NCI-H510A treated with DMSO at 0.1 percent for 48 hours (cell line): ENCODE measurements at regions not wholly inside any gene's neighbourhood (a gene's known extent, or its start where the extent isn't known, plus 50 kb on each side); places are given as distances from the start of the nearest gene placed in this dataset.
"Not testable (repeated sequence)": the region's sequence is repeated elsewhere in the genome, so short reads cannot be mapped to it uniquely, and the experiment has no call there.

Experiments used
- DNase-seq: peaks from one replicate; lab custom pipeline; 2025; lab: John Stamatoyannopoulos, UW

DNA sequence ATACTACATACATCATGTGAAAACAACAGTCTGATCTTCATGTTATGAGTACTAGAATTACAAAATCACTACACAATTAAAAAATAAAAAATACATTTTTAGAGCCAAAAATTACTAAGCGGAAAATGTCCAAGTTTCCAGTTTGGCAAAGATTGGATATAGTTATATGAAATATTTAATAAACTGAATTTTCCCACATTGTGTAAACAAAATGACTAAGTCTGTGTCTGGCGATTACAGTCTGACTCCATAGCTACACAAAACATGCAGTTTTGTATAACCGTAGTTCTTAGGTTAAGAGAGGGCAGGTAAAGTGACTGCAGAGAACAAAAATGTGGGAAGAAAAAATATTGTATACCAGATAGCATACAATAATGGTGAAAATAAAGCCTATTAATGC, 59.2 kb upstream of the TMEM47 start:
- no peak for DNase-seq

DNA sequence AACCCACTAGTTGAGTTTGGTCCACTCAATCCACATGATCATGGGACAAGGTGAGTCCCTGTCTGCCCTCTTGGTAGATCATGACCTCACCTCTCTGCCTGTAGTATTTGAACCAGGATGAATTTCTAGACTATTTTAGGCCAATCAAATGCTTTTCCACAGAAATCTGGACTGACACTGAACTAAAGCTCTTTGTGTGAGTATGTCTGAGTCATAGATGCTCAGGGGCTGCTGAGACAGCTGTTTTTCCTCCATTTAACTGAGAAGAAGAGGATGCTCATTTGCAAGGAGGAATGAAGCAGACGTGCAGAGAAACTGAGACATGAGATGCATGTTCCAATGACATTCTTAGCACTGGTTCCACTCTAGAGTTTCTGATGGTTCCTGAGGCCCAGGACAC, 77.3 kb upstream of the TMEM47 start:
- no peak for DNase-seq

DNA sequence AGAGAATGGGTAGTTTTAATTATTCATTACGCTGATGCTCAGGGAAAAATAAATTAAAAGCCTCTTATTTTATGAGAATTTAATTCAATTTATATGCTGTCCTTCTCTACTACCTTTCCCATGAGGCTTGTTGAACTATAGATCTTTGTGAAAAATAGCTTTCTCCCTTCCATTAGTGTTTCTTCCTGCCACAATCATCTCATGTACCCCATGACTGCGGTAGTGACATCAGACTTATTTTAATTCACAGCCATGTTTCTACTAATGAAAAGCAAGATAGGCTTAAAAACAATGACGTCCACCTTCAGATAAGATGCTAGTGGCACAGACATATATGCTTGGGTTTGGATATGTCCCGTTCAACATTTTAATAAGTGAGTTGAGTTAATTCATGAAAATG, 87.4 kb upstream of the TMEM47 start:
- DNase-seq, result no peak

DNA sequence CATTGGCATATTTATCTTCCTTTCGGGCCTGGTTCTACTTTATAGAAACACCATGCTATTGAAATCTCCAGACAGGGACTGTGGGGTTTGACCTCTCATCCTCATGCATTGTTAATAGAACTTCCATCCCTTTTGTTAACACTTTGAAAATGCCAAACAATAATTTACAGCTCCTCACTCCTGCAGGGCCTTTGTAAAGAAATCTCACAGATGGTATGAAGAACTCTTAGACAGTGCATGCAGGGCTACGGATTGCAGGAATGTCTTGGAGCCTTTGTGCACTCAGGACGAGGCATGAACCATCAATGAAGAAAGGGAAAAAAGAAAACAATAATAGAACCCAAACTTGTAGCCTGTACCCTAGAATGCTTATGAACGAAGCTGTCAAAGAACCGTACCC, 92.8 kb upstream of the TMEM47 start:
- no peak for DNase-seq

DNA sequence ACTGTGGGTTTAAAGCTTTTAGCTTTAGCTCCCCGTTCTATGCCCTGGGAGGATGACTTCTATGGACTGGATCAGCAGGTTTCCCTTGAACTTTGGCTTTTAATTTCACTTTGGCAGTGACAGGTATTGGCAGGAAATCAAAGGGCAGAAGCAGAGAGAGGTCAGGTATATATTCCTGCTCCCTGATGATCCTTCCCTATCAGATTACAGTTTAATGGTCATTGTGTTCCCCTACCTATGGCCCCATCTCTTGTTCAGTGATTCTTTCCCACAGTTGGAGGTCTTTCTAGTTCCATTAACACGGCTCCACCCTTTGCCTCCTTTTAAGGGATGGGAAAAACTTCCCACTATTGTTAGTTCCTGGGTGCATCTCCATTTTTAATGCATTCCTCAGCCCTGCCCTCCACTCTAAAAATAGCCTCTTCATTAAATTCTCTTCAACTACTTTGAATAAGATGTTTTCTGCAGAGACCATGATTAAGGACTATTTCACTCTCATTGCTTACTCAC, 107.8 kb upstream of the TMEM47 start:
- DNase-seq, result peak; percentile 49

DNA sequence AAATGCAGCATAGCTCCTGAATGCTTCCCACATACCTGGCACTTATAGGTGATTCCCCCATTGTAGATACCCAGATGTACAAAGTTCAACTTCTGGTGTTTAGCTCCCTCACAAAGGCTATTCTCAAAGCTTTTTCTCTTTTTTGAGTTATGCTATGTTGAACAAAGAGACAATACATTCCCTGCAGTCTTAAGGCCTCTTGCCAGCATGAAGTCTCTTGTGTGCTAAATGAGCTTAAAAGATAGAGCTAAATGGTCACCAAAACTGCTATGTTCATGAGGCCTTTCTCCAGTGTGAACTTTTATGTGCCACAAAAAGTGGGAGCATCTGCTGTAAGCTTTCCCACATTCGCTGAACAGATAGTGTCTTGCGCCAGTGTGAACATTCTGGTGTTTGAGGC, 111.2 kb upstream of the TMEM47 start:
- no peak for DNase-seq

DNA sequence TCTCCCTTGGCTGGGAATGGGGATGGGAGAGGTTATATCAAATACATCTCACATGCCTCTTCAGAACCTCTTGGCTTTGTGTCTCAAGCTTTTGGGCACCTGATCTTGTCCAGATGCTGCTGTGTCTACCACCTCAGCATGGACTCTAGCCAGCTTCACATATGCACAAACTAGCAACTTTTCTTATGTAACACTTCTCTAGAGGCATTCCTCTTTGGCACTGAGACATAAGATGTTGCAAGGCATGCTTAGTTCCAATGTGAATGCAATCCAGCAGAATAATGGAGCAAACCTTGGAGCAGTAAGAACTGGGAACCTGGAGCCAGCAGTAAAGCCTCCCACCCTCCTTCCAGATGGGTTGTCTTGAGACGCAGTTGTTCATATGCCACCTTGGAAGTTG, 113.4 kb upstream of the TMEM47 start:
- no peak for DNase-seq

DNA sequence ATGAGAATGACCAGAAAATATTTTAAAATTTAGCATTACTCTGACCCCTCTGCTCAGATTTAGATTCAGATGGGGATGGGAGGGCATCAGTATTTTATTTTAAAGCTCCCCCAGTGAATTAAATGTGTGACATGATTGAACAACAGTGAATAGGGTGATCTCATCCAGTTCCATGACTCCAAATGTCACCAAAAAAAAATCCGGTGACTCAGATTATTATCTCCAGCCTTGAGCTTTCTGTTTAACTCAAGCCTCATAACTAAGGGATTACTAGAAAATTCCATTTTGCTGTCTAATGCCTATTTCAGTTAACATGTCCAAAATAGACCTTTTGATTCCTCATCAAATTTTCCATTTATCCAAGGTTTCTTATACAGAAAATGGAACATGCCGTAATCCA, 121.8 kb upstream of the TMEM47 start:
- no peak for DNase-seq

DNA sequence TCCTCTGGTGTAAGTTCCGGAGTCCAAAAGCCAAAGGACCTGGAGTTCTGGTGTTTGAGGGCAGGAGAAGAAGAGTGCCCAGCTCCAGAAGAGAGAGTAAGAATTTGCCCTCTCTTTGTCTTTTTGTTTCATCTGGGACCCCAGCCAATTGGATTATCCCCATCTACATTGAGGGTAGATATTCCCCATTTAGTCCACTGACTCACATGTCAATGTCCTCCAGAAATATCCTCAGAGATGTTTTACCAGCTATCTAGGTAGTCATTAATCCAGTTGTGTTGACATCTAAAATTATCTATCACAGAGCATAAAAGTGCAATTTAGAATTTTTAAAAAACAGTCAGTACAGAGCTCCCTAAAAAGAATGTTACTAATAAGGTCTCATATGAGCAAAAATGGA, 132.9 kb upstream of the TMEM47 start:
- no peak for DNase-seq

DNA sequence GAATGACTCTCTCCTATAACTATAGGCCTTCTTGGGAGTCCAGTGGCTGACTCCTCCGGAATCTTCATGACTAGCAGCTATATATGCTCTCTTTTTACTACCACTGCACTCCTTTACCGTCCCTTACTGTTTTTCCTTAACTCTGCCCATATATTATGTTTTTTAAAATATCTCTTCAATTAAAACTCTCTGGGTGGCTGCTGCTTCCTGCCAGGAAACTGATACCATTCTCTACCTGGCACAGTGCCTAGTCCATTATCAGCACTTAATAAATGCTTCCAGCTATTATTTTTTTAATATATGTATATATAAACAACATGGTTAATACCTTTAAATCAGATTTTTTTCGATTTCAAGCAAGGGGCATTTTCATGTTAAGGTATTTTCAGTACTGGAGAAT, 136.6 kb upstream of the FAM47B start:
- no peak for DNase-seq

DNA sequence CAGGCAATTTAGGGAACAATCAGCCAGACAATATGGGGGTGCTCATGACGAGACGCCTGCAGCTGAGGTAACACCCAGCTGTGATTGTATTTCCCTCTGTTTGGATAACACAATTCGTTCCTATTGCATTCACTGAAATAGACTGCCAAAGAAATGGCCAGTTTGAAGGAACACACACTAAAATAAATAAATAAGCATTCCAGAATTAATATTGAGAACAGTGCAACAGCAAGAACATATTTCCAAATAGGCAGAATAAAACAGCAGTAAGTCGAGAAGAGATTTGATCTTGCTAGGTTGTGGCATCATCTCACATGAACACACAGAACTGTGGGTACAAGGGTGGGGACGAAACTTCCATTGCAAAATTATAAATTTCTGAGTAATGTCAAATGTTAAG, 133.5 kb upstream of the FAM47B start:
- no peak for DNase-seq

DNA sequence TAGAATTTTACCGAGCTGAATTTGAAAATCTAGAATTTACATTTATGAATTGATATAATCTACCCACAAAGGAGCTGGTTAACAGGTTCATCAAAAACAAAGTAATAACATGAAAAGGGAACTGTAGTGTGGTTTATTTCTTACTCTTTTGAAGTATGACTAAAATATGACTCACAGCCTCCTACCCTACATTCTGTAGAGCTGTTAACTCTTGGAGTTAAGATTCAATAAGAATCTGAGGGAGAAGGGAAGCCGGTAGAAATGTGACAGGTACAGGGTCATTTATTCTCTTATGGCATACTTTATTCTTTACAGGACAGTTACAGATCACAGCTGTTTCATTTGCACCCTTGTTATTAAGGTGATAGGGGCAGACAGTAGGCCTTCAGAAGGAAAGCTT, 132.2 kb upstream of the FAM47B start:
- no peak for DNase-seq

DNA sequence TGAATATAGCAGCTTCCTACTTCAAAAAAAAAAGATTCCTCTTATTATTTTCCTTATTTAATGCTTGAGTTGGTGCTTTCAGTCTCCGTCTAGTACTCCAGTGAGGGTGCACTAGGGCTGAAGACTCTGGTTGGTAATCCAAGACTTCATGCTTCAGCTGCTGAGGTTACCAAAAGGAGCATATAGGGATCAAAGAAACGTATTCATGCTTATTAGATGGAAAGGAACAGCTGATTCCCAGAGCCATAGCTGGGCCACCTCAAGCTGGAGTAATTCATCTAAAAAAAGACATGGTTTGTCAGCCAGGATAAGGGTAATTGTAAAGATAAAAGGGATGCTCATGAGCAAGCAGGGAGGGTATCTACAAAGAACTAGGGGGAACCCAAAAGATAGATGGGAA, 131.7 kb upstream of the FAM47B start:
- no peak for DNase-seq

DNA sequence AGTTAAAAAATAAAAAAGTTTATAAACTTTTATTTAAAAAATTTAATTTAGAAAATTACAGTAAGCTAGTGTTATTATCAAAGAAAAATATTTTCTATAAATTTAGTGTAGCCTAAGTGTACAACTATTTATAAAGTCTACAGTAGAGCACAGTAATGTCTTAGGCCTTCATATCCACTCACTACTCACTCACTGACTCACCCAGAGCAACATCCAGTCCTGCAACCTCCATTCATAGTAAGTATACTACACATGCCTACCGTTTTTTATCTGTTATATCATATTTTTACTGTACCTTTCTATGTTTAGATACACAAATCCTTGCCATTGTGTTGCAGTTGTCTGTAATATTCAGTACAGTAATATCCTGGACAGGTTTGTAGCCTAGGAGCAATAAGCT, 129.0 kb upstream of the FAM47B start:
- no peak for DNase-seq

DNA sequence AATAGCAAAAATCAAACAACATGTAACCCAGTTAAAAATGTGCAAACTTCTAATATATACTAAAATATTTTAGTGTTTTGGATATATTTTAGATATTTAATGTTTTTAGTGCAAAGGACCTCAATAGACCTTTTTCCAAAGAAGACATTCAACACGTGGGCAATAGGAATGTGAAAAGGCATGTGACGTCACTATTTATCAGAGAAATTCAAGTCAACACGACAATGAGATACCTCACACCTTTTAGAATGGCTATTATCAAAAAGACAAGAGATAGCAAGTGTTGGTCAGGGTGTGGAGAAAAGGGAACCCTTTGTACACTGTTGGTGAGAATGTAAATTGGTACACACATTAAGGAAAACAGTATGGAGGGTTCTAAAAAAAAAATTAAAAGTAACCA, 115.6 kb upstream of the FAM47B start:
- DNase-seq, result no peak

DNA sequence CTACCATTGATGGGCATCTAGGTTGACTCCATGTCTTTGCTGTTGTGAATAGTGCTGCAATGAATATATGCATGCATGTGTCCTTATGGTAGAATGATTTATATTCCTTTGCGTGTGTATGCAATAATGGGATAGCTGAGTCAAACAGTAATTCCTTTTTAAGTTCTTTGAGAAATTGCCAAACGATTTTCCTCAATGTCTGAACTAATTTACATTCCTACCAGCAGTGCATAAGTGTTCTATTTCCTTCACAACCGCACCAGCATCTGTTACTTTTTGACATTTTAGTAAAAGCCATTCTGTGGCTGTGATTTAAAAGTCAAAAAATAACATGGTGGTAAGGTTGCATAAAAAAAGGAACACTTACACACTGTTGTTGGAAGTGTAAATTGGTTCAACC, 103.1 kb upstream of the FAM47B start:
- DNase-seq, result no peak

DNA sequence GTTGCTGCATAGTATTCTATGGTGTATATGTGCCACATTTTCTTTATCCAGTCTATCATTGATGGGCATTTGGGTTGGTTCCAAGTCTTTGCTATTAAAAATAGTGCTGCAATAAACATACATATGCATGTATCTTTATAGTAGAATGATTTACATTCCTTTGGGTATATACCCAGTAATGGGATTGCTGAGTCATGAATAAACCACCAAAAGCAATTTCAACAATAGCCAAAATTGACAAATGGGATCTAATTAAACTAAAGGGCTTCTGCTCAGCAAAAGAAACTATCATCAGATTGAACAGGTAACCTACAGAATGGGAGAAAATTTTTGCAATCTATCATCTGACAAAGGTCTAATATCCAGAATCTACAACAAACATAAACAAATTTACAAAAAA, 101.4 kb upstream of the FAM47B start:
- not testable (repeated sequence) for DNase-seq

DNA sequence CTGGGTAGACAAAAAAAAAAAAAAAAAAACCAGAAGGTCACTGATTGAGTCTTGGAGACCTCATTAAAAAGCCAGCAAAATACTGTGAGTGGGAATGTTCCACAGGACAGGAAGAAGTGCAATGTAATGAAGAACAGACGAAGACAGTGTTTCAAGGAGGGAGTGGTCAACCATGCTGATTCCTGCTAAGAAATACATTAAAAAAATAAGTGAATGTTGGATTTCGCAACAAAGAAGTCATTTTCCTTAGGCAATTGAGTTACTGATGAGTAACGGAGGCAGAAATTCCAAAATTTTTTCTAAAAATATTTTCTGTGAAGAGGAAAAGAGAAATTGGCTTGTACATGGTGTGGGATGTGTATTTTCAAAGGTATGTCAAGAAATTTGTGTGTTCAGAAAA, 94.3 kb upstream of the FAM47B start:
- DNase-seq, result no peak

DNA sequence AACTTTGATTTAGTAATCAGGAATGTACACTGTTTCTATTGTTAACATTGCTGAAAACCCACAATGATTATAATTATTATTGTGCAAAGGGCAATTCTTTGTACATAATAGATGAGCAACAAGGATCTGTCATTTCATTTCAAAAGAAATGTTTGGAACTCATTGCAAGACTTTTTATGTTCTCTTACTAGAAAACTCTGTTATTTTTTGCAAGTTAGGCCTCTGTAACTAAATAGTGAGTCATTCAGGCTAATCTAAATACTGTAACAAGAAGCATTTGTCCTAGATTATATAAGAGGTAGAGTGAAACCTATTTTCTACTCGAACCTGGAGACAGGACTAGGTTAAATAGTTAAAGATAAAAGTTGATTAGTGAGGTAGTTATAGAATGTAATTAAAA, 93.2 kb upstream of the FAM47B start:
- DNase-seq, result no peak

DNA sequence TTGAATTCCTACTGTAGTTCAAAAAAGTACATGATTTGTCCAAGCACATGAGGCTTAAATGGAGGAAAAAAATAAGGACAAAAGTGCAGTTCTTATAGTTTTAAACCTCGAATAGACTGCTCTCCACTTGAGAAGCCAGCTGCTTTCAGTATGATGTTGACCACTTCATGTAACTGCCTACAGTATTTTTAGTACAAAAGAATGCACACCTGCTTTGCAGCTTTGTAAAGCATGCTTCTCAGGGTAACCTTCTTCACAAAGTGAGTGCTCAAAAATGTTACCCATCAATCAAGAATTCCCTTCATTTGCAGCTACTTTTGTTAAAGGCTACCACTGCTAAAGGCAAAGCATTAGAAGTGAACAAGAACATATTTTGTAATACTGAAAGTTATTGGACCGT, 83.4 kb upstream of the FAM47B start:
- peak; percentile 51 for DNase-seq

DNA sequence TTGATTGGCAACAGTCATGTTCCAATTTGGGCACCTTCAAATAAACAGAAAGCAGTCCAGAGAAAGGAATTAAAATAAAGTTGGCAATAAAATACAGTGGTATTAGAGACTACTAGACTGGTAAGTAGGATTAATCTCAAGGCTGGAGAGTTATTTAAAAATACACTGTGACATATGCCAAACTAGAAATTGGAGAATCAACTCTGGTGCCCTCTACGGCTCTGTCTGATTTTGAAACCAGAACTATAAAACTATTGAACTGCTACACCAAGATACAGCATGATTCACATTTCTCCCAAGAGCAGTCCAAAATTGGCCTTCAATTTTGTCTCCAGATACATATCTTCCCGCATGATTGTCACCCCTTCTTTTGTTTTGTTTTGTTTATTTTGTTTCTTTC, 78.7 kb upstream of the FAM47B start:
- DNase-seq, result no peak

DNA sequence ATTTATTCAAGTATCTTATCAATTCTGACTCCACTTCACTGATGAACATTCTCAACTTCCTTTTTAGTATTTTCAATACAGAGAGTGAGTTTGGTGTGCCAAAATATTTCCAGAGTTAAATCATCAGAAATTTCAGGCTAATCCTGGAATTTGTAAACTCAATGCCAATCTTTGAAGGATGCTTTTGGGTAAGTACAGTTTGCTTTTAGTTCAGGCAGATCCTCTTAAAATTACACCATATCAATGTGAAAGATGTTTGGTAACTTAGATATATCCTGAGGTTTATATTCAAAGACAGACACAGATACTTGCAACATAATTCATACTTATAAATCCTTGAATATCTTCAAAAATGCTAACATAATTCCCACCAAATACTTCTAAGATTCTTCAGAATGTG, 76.0 kb upstream of the FAM47B start:
- no peak for DNase-seq

DNA sequence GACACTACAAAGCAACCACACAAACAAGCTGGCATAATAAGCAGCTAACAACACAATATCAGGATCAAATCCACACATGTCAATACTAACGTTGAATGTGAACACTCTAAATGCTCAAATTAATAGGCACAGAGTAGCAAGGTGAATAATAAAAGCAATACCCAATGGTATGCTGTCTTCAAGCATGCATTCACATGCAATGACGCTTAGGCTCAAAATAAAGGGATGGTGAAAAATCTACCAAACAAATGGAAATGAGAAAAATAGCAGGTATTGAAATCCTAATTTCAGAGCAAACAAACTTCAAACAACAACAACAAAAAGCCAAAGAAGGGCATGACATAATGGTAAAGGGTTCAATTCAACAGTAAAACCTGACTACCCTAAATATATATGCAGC, 74.0 kb upstream of the FAM47B start:
- DNase-seq, result no peak

DNA sequence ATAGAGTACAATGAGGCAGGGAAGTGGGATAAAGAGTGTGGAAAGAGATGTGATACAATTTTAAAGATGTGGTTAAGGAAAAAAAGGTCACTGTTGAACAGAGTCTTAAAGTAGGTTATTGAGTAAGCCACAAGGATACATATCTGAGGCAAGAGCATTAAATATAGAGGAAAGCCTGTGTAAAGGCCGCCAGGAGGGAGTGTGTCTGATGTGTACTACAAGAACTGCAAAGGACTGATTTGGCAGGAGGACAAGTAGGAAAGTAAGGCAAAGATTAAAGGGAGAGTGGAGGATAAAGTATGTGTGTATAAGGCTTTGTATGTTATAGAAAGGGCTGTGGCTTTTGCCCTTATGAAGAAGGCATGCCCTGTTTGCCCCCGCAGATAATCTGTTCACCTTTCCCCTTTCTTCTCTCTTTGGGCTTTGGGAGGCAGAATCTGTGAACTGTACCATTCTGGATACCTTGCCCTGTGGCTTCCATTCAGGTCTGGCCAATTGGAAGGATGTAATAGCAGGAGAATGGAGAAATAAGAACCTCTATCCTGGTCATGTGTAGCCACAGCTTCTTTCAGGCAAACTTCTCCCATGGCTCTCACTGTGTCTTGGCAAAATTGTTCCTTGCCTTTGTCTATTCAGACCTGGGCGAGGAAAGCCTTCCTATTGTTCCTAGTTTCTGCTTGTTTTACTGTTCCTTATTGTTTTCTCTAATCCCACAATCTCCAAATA, 68.9 kb upstream of the FAM47B start:
- no peak for DNase-seq

DNA sequence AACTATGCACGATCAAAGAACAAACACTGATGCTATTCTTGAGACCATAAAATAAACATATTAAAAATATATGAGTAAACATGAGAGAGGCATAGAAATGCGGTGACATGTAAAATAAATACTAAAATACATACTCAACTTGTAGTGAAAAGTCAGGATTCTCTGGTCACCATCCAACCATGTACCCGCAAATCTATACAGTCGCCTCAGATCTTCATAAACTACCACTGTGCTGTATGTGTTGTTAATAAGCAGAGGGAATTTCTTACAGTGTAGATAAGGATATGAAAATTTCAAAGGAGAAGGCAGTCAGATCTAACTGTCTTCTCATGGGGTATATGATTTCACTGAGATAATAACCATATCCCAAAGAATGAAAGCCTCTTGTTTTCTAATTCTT, 67.8 kb upstream of the FAM47B start:
- no peak for DNase-seq
